ENCODE measurements at regions not wholly inside any gene's neighbourhood (a gene's known extent, or its start where the extent isn't known, plus 50 kb on each side); places are given as distances from the start of the nearest gene placed in this dataset.

- TF ChIP-seq CTCF (IDR thresholded peaks at IDR 0.05 in 8 of 11, conservative IDR thresholded peaks at IDR 0.05 in 3 of 11): no peak
- TF ChIP-seq POLR2AphosphoS5 (IDR thresholded peaks at IDR 0.05): no peak
- TF ChIP-seq POLR2A (IDR thresholded peaks at IDR 0.05): no peak
Measured at GRCh38 chr9:85430659-85431338, 311.0 kb downstream of the AGTPBP1 start.

Data from spleen (tissue), 7 donors.